GM13976 (cell line): ENCODE measurements at regions not wholly inside any gene's neighbourhood (a gene's known extent, or its start where the extent isn't known, plus 50 kb on each side); places are given as distances from the start of the nearest gene placed in this dataset.

Experiments used
- DNase-seq: peaks from one replicate; pipeline ENCODE4 v3.0.0; 2012; ENCODE audit warnings: low spot score
- in situ Hi-C: fragments of 300-500 bp; cut with MboI; formaldehyde crosslinking; loops from one replicate; pipeline ENCODE4 v1.12.0; 2022; ENCODE audit warnings: low sequenced_read_pairs, mixed read lengths, inconsistent platforms; ENCODE audit not compliant: unreplicated experiment
- TF ChIP-seq, protein P1 (sequence below): IDR thresholded peaks from 2 replicates; pipeline ENCODE4 v1.5.1; 2012; ENCODE audit warnings: borderline replicate concordance, mild to moderate bottlenecking; ENCODE audit not compliant: insufficient read depth; ENCODE audit errors: extremely low read depth, missing control alignments, control extremely low read depth

DNA sequence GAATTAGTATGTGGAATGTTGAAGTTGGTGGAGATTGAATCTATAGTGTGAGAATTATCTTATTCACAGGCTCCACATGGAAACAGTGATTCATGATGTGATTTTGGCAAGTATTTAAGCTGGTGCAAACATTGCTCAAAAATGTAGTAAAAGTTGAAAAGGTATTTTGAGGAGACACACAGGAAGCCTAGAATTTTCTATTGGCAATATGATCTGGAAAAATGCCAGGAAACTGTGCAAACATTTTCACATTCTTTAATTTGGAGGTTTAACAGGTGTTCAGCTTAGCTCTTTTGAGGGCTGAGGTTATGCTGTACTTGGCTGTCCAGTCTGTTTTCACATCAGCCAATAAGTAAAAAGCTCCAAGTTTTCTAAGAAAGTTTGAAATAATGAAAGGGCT is 327.3 kb downstream of the RWDD3 start:
- no peak for DNase-seq
- in situ Hi-C loops: no loop called here
- TF ChIP-seq, protein P1, sequence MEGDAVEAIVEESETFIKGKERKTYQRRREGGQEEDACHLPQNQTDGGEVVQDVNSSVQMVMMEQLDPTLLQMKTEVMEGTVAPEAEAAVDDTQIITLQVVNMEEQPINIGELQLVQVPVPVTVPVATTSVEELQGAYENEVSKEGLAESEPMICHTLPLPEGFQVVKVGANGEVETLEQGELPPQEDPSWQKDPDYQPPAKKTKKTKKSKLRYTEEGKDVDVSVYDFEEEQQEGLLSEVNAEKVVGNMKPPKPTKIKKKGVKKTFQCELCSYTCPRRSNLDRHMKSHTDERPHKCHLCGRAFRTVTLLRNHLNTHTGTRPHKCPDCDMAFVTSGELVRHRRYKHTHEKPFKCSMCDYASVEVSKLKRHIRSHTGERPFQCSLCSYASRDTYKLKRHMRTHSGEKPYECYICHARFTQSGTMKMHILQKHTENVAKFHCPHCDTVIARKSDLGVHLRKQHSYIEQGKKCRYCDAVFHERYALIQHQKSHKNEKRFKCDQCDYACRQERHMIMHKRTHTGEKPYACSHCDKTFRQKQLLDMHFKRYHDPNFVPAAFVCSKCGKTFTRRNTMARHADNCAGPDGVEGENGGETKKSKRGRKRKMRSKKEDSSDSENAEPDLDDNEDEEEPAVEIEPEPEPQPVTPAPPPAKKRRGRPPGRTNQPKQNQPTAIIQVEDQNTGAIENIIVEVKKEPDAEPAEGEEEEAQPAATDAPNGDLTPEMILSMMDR: no peak

DNA sequence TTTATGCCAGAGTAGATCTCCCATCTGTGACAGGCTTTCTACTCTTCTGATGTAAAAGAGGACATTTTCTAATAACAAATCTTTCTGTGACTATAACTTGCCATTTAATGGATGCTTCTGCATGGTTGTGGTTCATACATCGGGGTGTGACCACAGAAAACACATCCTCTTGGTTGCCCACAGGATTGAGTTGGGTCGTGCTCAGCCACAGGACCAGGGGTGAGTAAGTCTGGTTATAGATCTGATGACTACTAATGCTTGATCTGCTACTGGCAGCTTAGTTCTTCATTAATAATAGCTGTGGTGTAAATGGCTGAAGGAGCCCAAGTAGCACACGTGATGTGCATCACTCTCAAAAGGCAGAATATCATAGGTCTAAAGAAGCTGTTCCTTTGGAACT is 328.2 kb downstream of the RWDD3 start:
- TF ChIP-seq, protein P1: no peak
- in situ Hi-C loops: no loop called here
- no peak for DNase-seq

DNA sequence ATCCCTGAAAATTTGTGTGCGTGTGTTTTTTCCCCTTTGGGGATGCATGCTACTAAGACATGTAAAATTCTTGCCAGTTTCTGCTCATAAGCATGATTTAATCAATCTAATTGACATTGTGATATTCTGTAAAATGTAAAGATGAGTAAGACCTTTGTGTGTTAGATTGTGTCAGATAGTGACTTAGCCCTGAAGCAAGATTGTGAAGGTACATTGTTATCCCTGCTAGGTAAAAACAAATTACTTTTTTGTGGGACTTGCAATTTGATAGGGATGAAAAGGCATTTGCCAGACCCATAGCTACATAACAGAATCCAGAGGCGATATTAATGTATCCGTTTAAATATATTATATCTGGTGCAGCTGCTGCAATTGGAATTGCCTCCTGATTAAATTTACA is 338.0 kb downstream of the RWDD3 start:
- in situ Hi-C loops: no loop called here
- TF ChIP-seq, protein P1: no peak
- DNase-seq: no peak

DNA sequence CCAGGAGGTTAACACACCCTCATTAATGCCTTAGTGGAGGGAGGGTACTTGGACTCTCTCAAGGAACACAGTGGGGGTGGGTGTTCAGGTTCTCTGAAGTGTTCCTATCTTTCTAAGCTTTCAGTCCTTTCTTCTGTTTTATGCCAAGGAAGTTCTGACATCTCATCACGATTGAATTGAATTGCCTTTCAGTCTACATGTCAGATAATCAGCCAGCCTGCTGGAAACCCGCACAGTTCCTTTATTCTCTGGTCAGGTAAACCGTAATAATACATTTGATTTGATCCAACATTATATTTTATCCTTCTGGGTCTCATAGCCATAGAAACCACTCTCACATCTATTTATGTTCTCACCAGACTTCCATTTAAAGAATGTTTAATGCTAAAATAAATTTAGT is 339.0 kb downstream of the RWDD3 start:
- TF ChIP-seq, protein P1: no peak
- in situ Hi-C loops: no loop called here
- no peak for DNase-seq

DNA sequence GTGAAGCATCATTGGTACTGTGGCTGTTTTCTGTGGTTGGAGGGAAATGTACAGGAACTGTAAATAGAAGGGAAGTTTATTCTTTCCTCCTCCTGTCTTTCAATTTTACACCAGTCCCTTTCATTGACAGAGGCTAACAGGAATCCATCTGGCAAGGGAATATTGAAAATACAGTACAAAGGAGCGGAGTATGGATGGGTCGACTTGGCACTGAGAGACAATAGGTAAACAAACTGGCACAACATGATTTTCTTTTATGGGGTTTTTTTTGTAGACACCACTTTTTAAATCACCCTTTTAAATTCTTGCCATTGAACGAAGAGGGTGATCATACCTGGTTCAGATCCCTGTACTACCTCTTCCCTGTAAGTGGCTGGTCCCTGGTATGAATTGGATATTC is 341.3 kb downstream of the RWDD3 start:
- in situ Hi-C loops: no loop called here
- DNase-seq: no peak
- TF ChIP-seq, protein P1: no peak

DNA sequence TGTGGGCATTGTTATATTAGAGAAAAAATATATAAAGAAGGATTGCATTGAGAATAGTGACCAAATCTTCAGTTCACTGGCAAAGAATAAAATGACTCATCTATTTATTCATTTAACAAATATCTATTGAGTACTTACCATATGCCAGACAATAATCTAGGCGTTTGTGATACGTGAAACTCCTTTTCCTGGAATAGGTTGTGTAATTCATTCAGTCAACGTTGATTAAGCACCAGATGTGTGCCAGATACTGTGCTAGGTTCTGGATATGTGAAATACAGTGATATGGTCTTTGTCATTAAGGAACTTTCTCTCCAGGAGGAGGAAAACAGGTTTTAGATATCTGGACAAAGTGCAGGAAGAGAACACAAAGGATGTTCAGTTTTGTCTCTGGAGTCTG is 344.5 kb downstream of the RWDD3 start:
- DNase-seq: no peak
- TF ChIP-seq, protein P1: no peak
- in situ Hi-C loops: no loop called here

DNA sequence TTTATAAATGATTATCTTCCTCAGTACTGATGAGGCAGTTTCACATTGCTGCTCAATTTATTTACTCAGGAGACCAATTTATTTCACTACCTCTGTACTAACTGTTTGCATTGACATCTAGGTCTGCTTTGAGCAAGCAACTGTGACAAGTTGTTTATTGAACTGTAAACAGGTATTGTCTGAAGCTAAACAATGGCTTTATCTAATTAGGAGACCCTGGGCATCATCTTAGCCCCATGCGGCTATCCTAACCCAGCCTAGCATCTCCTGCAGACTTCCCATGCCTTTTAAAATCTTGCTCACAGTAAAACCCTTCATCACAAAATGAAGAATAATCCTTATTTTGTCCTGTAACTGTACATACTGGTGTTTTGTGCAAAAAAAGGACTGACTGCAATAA is 348.2 kb downstream of the RWDD3 start:
- in situ Hi-C loops: no loop called here
- TF ChIP-seq, protein P1: no peak
- no peak for DNase-seq
